Stimulated activated CD4-positive, alpha-beta T cell treated with anti-CD3 and anti-CD28 coated beads, Interleukin-12 subunit alpha, Interleukin-12 subunit beta, amount 100 ng/mL, for 24 hours (primary cell): ENCODE measurements at regions not wholly inside any gene's neighbourhood (a gene's known extent, or its start where the extent isn't known, plus 50 kb on each side); places are given as distances from the start of the nearest gene placed in this dataset.

Experiments
- DNase-seq, 2 experiments: peaks; one replicate each; pipeline ENCODE4 v3.0.0-alpha.2; 2020; ENCODE audit warnings: low read depth in 2 of 2

DNA sequence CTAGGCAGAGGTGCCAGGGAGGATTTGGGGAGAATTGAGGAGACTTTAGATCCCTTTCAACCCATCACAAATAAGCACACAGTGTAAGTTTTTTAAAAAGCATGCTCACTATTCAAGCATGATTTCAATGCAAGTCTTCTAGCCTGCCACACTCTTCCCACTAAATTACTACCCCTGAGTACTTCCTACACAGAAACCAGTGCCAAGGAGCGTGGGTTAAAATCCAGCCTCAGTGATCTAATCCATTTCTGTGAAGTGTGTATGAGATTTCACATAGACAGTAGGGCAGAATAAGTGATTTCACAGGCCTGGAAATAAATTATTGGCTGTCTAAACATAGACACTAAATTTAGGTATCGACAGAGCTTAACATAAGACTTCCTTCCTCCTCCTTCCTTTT is 142.9 kb upstream of the ATP1B1 start:
- DNase-seq = no peak

DNA sequence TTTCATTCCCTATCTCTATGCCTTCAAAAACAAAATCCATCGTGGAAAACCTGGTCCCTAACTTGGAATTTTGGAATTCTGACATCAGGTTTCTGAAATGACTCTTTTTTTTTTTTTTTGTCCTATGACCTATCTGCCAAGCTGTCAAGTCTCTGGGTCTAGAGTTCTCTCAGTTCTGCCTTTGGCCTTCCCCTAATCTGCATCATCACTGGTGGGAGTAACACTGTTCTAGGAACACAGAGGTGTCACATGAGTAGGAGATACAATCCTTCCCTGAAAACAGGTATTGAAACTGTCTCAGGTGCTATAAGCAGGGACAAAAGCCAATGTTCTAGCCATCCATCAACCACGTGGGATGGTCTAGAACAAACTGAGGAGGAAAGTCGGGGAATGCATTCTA is 142.0 kb upstream of the ATP1B1 start:
- DNase-seq = no peak

GRCh38 chr1:168966217-168966616 is 140.3 kb upstream of the ATP1B1 start:
- DNase-seq = no peak

DNA sequence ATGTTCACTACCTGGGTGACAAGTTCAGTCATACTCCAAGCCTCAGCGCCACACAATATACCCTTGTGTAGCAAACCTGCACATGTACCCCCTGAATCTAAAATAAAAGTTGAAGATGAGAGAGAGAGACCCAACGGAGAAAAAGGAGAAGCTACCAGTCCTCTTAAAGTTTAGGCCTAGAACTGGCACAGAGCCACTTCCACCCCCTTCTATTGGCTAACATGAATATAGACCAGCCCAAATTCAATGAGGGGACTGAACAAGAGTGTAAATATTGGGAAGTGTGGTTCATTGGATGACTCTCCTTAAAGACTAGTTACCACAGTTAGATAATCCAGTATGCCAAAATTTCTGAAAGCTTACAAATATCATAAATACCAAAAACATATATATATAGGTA is 139.9 kb upstream of the ATP1B1 start:
- DNase-seq = no peak

DNA sequence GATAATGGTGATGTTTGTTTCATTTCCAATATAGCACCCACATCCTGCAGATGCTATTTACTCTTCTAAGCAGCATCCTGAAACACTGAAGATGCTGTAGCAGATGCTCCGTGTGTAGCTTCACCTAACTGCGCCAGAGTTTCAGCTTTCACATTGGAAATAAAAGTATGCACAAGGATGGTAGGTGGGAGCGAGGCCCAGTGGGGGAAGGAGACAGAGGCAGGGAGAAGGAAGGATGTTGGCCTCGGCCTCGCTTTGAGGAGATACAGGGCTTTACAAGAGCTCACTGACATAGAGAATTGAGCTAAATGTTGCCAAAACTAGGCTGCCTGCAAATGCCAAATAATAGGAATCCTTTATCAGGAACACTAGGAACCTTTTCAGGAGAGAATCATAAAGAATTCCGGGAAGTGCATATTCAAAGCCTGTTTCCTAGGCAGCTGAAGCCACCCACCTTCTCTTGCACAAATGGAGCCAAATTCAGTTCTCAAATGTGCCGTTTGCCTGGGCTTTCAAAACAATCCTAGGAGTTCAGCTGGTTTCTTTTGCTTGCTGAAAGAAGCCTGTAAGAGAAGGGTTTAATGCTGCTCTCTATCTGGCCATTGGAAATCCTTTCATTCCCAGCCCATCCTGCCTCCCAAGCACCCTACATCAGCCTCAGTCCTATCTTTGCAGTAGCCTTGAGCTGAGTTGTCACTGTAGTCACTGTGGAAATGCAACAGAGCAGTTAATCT is 135.4 kb upstream of the ATP1B1 start:
- no peak for DNase-seq

DNA sequence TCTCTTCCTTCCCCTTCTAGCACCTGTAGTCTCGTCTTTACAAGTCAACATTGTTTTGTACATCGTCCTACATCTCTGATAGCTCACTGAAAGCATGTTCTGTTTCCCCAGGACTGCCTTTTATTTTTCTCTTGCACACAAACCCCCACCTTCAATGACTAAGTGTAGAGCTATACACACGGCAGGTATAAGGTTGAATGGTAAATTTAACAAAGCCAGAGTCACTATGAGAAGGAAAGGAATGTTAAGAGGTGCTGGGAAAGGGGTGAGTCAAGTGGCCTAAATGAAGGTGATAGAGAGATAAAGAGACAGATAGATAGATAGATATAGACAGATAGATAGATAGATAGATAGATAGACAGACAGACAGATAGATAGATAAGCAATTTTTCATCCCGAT is 134.3 kb upstream of the ATP1B1 start:
- no peak for DNase-seq

DNA sequence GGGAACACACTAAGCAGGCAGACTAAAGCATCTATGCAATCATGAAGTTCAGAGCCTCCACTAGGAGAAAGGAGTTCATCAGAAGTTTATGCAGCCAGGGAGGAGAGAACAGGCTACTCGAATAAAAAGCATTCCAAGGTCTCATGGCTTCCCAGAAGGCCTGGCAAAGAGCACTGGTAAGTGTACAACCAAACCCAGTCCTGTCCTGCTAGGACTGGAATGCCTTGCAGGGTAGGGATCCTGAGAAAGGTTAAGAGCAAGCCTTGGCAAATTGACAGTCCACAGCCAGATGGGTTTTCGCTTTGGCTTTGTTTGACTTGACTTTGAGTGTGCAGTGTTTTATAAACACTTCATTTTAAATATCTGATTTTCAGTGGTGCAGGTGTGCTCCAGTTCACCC is 133.6 kb upstream of the ATP1B1 start:
- no peak for DNase-seq

DNA sequence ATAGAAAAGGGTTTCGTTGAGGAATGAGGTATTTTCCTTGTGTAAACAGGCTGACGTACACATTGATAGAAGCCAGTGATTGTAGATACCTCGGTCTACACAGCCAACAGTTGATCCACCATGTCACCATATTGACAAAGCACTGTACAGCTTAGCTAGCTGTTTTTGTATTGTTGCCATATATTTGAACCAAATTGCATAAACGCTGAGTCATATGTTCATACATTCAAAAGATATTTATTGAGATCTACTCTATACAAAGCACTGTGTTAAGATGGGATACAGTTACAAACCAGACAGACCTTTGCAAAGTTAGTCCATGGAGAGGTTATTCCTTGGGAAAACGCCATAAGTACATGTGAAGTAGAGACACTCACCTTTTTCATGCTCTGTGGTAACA is 132.4 kb upstream of the ATP1B1 start:
- DNase-seq = no peak

DNA sequence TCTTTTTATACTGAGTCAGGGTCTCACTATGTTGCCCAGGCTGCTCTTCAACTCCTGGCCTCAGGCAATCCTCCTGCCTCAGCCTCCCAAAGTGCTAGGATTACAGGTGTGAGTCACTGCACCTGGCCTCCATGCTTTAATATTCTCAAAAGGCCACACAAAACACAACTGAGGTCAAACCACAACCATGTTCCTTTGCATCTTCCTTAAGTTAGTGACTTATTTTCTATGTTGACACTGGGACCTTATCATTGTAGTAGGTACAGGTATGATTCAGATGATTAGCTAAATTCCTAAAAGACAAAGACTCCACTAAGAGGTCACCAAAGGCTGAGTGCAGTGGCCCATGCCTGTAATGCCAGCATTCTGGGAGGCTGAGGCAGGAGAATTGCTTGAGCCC is 131.9 kb upstream of the ATP1B1 start:
- no peak for DNase-seq

GRCh38 chr1:168976267-168976666 is 130.2 kb upstream of the ATP1B1 start:
- no peak for DNase-seq

- DNase-seq = no peak
These were observed 128.9 kb upstream of the ATP1B1 start for GRCh38 chr1:168977618-168978017.

DNA sequence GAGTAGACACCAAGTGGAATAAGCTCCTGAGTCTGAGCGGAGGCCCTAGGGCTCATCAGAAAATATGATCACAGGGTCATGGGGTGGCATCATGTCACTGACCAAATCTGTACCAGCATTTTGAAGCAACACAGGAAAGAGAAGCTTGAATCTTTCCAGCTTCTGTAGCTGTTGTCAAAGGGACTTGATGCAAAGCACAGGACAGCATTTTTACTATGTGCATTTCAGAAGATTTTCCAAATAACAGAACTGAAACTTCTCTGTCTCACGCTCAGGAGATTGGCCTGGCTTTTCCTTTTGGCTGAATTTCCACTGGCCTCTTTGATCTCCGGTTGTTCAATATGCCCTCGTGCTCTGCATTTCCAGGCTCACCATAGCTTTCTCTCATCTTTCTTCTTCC is 127.2 kb upstream of the ATP1B1 start:
- no peak for DNase-seq

DNA sequence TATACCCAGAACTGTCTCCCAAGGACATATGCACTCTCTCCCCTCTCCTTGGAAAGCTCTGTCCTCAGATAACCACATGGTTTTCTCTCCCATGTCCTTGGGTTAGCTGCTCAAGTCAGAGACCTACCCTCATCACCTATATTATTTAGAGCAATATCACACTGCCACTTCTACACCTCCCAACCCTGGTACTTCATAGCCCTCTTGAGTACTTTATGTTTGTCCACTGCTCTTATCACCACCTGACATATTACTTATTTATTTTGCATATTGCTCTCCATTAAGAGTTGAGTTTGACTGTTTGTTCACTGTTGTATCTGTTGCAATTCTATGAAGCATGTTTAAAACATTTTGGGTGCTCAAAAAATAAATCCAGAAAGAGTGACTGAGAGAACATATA is 126.3 kb upstream of the ATP1B1 start:
- no peak for DNase-seq

GRCh38 chr1:168980656-168981055 is 125.8 kb upstream of the ATP1B1 start:
- no peak for DNase-seq

- no peak for DNase-seq
These were observed 123.7 kb upstream of the ATP1B1 start for GRCh38 chr1:168982778-168983177.

DNA sequence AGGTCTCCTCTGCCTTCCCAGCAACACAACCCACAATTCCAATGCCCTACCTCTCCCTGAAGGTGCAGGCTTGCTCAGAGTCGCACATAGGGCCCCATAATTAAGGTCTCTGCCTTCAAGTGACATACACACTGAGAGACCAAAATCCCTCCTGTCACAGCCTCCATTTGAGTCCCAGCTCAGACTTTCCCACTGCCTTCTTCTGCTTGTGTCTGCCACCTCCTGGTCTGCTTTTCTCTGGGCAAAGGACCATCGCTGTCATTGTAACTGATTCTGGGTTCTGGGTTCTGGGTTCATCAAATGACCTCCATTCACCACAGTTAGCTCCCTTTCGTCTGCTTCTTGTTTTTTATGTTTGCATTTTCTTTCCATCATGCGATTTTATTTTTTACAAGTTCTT is 119.2 kb upstream of the ATP1B1 start:
- no peak for DNase-seq

GRCh38 chr1:168987923-168988322 is 118.6 kb upstream of the ATP1B1 start:
- DNase-seq = no peak

DNA sequence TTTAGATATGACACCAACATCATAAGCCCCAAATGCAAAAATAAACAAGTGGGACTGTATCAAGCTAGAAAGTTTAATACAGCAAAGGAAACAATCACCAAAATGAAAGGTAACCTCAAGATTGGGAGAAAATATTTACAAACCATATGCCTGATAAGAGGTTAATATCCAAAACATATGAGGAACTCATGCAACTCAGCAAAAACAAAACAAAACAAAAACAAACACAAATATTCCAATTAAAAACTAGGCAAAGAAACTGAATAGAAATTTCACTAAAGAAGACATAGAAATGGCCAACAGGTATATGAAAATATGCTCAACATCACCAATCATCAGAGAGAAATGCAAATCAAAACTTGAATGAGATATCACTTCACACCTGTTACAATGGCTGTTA is 116.5 kb upstream of the ATP1B1 start:
- no peak for DNase-seq

GRCh38 chr1:168991667-168992475 is 114.6 kb upstream of the ATP1B1 start:
- DNase-seq = no peak

DNA sequence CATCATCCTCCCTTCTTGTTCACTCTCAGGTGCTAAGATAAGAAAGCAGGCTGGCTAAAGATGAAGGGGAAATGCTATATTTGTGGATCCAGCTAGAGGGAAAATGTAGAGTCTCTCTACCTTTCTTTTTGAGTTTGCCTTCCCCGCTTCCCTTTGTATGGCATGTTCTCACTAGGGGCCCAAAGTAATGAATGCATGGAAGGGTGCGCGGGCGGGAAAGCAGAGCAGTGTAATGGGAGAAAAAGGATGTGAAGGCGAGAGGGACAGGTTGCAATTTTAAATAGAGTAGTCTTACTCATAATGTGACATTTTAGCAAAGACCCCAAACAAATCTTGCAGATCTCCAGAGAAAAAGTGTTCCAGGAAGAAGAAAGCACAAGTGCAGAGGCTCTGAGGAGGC is 105.1 kb upstream of the ATP1B1 start:
- no peak for DNase-seq

- DNase-seq = no peak
These were observed 102.5 kb upstream of the ATP1B1 start for GRCh38 chr1:169003864-169004516.

DNA sequence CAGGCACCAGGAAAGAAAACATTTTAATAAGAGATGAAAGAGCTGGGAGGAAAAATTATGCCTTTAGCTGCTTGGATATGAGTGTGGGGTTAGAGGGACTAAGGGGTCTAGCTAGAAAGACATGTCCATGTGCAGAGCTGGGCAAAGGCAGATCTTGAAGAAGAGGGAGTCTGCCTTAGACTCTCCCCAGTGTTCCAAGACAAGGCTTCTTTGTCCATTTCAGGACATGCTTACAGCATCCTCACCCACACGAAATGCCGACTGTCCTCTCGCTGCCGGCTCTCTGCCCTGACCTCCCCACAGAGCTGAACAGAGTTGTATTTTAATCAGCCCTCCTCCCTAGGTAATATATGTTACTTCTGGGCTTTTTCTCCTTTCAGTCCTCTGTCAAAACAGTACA is 100.7 kb upstream of the ATP1B1 start:
- no peak for DNase-seq

GRCh38 chr1:169009666-169010065 is 96.8 kb upstream of the ATP1B1 start:
- no peak for DNase-seq
